AG08396 (cell line): ENCODE measurements at regions not wholly inside any gene's neighbourhood (a gene's known extent, or its start where the extent isn't known, plus 50 kb on each side); places are given as distances from the start of the nearest gene placed in this dataset.
A peak's percentile ranks its signal among the peaks of the same experiment; 100 is the strongest.
"Not testable (repeated sequence)": the region's sequence is repeated elsewhere in the genome, so short reads cannot be mapped to it uniquely, and the experiment has no call there.

ENCODE experiments used
- DNase-seq: peaks from one replicate; pipeline ENCODE4 v3.0.0; 2012; ENCODE audit warnings: low spot score, mixed read lengths

DNA sequence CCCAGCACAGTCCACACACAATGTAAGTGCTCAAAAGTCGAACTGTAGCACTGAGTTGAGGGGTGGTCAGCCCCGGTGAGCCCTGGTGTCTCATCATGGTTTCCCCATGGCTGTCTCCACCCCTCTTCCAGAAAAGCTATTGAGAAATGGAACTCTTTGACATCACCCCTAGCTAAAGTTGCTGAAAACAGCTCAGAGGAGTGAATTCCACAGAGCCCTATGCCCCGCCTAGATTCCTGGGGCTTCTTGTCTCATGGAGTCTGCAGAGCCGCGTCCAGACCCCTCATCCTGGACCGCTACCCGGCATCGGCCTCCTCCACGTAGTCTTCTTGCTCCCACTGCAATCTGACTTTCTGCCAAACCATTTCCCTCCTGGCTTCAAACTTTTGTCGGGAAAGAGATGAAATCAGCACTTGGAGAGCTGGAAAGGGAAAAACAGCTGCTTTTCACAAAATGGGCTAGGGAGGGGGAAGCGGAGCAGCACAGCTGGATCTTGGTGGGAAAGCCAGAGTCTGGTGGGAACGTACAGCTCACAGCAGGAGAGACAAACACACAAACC, 132.2 kb downstream of the SNX5 start:
- DNase-seq: peak; percentile 69

DNA sequence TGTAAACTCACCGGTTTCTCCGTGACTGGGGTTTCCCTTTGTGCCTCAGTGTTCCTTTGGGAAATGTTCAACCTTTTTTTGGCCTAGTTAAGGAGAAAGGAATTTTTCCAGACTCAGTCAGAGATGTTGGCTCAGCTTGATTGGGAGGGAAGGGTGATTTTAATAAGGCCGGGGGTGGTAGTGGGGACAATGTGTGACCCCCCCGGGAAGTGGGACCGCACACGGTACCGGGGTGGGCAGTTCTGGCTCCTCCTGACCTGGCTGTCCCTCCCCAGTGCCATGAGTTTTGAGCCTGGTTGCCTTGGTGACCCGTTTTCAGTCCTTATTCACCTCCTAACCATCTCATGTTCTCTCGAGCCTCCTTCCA, 132.7 kb downstream of the SNX5 start:
- DNase-seq: no peak

DNA sequence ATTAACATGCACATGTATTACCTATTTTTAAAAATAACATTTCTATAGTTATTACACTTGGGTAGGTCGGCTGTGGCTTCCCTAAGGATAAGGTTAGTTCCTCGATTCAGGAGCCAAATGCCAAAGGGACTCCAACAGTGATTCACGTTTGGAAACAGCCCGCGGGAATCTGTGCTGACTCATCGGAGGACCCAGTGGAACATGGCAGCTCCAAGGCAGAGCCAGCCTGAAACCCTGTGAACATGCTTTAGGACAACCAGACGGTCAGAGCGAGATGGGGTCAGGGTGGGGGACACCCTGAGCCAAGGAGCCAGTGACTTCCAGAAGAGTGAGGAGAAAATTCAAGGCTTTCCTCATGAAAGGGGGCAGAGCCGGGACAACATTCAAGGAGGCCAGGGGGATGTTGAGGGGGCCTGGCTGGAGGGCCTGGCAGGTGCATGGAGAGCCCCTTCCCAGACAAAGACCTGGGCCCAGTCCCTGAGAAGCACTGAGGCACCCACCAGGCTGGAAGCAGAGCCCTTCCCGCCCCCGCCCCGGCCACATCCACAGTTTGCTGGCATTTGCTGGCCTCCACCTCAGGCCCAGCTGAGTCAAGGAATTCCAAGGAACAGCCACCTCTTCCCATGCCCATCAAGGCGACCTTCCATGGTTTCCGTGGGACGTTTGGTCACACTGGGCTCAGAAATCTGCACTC, 133.2 kb downstream of the SNX5 start:
- DNase-seq: peak; percentile 47

DNA sequence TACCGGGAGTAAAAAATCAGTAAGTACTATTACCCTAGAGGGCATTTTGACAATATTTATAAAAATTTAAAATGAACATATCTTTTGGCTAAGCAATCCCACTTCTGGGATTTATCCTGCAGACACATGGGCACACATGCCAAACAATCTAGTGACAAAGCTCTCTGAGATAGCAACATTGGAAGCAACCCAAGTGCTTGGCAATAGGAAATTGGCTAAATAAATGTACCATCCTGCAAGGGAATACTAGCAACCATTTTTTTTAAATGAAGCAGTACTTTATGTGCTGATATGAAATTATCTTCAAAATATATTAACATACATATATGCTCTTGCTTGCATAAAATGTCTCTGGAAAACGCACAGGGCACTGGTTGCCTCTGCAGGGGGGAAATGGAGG, 133.8 kb downstream of the SNX5 start:
- DNase-seq: no peak

DNA sequence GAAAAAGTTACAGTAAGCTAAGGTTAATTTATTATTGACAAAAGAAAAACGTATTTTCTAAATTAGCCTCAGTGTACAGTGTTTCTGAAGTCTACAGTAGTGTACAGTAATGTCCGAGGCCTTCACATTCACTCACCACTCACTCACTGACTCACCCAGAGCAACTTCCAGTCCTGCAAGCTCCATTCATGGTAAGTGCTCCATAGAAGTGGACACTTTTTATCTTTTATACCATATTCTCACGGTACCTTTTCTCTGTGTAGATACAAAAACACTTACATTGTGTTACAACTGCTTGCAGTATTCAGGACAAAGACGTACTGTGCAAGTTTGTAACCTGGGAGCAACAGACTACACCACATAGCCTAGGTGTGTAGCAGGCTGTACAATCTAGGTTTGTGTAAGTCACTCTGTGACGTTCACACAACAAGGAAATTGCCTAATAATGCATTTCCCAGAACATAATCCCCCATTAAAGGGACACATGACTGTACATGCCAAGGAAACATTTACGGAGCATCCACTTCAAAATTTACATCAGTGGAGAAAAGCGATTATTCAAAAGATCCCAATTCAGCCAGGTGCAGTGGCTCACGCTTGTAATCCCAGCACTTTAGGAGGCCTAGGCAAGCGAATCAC, 133.4 kb downstream of the BANF2 start:
- DNase-seq: no peak

DNA sequence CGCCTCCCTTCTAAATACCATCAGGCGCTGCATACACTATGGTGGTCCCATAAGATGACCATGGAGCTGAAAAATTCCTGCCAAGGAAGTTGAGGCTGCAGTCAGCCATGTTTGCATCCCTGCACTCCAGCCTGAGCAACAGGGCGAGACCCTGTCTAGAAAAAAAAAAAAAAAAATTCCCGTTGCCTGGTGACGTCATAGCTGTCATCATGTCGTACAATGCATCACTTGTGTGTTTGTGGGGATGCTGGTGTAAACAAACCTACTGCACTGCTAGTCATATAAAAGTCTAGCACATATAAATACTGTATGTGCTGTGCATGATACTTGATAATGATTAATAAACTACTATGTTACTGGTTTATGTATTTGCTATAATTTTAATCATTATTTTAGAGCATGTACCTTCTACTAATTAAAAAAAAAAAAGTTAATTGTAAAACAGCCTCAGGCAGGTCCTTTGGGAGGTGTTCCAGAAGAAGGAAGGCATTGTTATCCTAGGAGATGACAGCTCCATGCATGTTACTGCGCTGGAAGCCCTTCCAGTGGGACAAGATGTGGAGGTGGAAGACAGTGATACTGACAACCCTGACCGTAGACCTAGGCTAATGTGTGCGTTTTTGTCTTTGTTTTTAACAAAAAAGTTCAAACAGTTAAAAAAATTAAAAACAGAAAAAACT, 132.6 kb downstream of the BANF2 start:
- DNase-seq: no peak

DNA sequence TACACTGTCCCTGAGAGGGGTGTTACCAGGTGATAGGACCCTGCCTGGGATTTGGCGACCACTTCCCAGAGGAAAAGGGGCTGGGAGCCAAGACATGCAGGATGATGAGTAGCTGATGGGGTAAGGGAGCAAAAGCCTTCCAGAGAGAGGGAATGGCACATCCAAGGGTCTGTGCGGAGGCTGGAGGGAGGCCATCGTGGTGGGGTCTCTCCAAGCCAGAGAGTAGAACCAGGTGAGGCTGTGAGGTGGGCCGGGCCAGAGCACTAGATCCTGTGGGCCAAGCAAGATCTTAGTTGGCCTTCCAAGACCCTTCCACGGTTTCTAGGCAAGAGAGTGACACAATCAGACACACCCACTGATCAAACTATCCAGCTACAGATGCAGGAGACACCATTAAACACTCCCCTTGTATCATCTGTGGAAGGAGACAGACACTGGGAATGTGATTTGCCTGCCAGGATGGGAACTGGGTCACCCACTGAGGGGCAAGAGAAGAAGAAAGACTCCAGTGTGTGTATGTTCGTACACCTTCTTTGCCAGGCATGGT, 128.9 kb downstream of the BANF2 start:
- no peak for DNase-seq

DNA sequence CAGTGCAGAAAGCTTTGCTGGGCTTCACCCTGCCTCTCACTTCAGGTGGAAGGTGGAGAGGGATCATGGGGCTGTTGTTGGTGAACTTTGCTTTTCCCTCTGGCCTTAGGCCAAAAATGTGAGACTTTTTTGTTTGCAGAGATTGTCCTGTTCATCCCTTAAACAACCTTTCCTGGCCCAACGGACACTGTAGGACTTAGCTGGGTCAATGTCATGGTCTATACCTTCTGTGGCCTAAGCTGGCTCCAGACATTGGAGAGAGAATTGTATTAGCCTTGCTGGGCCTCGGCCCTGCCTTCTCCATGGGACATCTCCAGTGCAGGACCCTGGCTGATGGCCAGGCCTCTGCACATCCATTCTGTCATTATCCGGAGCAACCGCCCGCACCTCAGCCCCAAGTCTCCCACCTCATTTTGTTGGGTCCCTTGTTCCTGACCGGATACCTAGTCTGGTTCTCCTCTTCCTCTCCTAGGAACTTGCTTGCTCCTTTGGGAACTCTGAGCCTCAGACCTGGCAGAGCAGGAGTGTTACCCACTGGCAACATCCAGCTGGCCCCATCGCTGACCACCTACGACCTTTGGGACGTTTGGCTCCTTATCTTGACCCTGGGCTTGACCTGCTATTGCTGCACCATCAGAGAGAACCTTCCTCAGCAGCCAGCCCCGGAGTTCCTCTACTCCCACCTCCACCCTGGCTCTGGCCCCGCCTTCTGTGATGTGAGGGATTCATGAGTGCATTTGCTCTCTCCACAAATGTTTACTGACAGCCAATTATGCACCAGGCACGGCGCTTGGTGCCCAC, 128.2 kb downstream of the BANF2 start:
- DNase-seq: no peak

DNA sequence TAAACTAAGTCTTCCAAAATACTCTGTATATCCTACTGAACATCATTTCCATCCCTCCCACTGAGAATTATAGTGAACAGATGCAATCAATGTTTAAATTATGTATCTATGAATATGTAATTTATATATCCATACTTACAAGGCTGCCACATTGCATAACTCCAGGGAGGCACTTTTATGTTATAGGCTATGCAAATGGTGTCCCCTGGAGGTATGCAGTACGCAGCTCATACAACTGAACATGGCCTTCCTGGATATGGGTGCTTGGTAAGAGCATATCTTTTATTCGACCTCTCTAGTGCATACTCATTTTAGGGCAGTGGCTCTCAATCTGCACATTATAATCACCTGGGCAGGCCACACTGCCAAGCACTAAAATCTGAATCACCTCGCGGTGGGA, 127.3 kb downstream of the BANF2 start:
- DNase-seq: no peak

DNA sequence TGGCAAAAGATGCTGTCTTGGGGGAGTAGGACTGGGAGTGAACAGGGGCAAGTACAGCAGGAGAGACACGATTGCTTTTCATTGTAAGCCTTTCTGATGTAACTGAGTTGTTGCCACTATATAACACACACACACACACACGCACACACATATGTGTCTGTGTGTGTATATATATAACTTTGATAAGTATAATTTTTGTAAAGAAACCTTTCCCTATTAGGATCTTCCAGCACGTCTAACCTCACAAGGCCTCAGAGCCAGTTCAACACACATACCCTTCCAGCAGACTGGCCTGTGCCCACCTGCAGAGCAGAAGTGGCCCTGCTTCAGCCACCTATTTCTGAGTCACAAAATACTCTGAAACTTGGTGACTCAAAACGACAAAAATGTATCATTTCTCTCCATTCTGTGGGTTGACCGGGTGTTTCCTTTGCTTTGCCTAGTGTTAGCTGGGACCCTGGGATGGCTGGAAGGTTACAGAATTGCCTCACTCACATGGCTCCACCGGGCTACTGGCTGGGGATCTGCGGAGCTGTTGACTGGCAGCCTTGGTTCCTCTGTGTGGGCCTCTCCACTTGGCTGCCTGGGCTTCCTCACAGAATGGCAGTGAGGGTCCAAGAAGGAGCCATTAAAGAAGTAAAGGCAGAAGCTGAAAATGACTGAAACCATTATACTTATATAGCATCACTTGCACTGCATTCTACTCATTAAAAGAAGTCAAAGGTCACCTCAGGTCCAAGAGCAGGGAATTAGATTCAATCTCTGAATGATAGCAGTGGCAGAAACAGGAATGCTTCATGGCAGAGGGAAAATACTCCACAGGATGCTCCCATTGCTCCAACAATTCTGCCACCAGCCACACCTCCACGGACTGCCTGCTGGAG, 126.4 kb downstream of the BANF2 start:
- DNase-seq: no peak

DNA sequence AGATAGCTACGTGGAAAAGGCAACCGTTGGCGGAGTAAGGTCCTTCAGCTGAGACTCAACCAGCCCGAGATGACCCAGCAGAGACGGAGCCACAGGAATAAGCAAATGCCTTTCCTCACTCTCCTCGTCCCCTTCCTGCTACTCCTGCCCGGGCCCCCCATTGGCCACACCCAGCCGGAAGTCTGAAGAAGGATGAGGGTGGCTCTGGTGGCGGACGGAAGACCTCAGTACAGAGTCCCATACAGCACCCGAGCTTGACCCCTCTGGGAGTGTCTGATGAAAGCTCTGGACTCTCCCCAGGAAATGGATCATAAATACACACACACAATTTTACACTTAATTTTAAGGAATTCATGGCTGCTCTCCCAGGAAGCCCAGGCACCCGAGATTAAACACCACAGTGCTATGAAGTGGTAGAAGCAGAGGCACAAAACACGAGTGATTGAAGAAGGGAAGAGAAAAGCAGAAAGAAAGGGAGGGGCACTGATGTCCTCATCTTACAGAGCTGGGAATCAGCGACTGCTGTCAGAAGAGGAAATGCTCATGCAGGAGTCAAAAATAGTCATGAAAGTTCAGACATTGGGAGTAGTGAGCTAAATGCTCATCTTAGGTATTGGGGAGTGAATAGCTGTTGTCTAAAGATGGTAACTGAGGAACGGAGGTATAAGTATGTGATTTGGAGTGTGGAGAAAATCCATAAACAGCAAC, 125.6 kb downstream of the BANF2 start:
- DNase-seq: no peak

DNA sequence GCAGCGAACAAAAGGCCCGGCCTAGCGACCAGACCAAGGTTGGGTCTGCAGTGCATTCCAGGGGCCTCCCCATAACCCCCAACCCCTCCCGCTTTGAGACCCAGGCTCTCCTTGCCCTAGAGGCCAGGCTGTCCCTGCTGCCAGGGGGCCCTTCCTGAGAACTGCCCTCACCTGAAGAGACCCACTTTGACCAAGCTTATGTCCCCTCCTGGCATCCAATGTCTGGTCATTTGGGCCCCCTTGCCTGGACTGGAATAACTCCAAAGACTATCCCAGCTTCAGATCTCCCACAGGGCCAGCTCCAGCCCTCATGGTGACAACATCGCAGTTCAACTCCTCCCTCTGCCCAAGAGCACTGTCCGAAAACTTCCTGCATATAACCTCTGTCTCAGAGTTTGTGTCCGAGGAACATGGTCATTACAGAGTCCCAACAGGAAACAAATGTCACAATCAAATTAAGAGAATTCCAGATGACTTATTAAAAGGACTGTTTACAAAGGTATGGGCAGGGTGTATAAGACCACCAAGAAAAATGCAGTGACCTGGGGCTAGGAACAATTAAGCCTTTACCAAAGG, 125.0 kb downstream of the BANF2 start:
- no peak for DNase-seq

DNA sequence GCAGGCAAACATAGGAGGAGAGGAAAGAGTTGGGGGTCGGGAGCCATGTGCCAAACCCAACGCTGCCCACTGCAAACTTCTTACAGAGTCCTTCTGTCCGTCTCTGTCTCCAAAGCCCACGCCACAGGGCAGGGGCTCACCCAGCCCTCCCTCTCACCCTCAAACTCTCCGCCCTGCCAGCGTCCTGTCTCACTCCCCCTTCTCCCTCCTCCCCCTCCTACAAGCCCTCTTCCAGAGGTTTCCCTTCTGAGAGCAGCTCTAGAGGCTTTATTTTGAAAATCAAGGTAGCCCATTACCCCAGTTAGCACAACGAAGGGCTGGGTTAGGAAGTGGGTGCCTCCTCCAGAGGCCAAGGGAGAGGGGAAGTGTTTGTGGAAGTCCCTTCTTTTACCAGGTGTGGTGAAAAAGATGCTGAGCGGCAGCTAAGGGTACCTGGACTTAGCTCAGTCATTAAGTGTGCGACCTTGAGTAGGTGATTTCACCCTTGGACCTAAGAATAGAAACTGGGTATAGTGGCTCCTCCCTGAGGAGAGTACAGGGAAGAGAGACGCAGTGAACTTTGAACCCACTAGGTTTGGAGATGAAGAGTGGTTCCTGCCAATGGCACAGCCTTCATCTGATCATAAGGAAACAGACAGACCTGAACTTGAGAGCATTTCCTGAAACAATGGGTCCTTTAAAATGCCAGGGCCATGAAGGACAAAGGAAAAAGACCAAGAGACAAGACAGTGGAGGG, 123.8 kb downstream of the BANF2 start:
- DNase-seq: no peak

DNA sequence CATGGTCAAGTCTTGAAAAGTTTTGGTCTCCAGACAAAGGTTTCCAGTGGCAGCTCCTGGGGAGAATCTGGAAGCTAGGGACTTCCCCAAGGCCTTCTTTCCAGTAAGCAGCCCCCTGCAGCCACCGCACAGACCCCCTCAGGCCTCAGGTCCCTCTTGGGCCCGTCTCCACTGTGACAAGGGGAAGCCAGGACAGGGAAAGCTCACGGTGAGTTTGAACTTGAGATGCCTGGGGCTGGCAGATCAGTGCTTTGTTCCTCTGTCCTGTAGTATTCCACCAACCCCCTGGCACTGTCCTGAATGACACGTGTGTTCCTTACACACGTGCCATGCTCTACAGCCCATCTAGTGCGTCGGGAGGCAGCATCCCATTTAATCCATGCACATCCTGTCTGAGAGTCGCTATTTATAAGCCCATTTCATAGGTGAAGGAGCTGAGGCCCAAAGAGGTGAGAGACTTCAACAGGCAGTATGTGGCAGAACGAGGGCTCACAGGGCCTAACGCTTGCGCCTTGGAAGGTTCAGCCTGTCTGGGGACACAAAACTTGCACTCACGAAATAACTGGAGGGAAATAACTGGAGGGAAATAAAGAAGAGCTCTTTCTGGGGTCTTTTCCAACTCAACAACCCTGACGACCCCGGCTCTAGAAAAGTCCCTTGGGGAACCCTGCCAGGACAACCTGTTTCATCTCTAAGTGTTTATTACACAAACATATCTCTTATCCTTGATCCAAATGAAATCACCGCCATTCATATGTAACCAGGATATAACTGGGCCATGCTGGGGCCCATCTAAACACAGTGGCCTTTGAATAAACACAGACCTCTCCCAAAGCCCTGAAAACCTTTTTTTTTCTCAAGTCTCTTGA, 123.0 kb downstream of the BANF2 start:
- no peak for DNase-seq

DNA sequence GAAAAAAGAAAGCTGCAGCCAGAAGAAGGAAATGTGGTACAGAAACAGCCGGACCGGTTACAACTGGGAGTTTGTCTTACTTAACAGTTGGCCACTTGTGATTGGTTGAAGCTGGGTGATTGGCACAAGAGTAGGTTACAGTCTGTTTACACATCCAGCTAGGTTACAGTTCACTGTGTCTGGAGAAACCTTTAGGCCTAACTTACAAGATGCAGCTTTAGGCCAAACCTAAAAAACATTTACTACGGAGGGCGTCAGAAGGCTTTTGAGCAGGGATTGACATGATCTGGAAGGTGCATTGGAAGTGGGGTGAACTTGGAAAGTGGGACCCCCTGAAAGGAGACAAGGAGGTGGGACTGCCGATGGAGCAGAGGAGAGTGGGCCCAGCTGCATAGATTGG, 122.3 kb downstream of the BANF2 start:
- peak; percentile 66 for DNase-seq

DNA sequence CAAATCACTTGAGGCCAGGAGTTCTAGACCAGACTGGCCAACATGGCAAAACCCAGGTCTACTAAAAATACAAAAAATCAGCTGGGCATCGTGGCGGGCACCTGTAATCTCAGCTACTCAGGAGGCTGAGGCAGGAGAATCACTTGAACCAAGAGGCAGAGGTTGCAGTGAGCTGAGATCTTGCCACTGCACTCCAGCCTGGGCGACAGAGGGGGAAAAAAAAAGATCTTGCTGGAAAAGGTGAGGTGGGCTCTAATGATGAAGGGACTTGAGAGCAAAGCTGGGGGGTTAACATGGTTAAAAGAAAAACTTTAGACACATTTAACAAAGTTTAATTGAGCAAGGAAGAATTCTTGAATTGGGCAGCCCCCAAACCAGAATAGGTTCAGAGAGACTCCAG, 121.8 kb downstream of the BANF2 start:
- DNase-seq: not testable (repeated sequence)

DNA sequence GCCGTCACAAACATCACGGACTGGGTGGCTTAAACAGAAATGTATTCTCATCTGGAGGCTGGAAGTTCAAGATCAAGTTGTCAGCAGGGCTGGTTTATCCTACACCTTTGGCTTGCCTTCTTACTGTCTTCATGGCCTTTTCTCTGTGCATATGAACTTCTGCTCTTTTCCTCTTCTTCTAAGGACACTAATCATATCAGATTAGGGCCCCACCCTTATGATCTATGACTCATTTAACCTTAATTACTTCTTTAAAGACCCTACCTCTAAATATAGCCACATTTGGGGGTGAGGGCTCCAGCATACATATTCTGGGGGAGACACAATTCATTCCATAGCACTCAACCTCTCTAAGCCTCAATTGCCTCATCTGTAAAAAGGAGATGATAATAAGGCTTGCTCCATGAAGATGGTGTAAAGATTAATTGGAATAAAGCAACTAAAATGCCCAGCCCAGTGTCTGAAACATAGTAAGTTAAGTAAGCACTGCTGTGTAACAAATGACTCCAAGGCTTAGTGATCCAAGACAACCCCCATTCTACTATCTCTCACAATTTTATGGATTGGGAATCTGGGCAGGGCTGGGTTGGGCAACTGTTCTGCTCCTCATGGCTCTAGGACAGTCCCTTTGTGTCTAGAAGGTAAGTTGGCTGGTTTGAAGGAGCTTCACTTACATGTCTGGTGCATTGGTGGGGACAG, 119.8 kb downstream of the BANF2 start:
- no peak for DNase-seq

DNA sequence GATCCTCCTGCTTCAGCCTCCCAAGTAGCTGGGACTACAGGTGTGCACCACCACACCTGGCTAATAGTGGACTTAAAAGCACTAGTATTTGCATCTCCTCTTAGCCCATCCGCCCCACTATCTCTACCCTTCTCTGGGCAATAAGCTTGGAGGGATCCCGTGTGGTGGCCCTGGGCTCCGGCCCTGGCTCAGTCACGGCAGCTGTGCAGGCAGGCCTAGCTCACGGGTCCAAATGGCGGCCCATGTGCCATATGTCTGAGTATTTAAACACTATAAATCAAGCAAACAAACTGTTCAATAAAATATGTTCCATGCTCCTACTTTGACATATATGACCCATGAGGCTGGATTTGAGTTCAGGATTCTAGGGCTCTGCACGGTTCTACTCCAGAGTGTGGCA, 118.4 kb downstream of the BANF2 start:
- no peak for DNase-seq
